Aorta (tissue), 5 donors: ENCODE measurements at regions not wholly inside any gene's neighbourhood (a gene's known extent, or its start where the extent isn't known, plus 50 kb on each side); places are given as distances from the start of the nearest gene placed in this dataset.

ENCODE experiments used
- ATAC-seq: fragments of 200-7000 bp; cut with Tn5 transposase; one replicate; pipeline ENCODE4 v1.9.1; 2022; ENCODE audit warnings: moderate library complexity; ENCODE audit not compliant: low FRiP score
- DNase-seq, 2 donors: peaks; one replicate each; pipeline ENCODE4 v3.0.0-alpha.2; 2020
- H3K27ac ChIP-seq, 2 donors: one replicate each; pipeline ENCODE4 v1.5.1; 2013; ENCODE audit warnings: low read length in 2 of 2, mild to moderate bottlenecking in 2 of 2, moderate library complexity in 2 of 2, control low read depth in 1 of 2, inconsistent platforms in 1 of 2, low read depth in 1 of 2
- H3K27me3 ChIP-seq, 2 donors: one replicate each; pipeline ENCODE4 v1.6.1; 2013; ENCODE audit warnings: control low read depth in 1 of 2, low read length in 1 of 2, mild to moderate bottlenecking in 1 of 2, moderate library complexity in 1 of 2; ENCODE audit not compliant: insufficient read depth in 2 of 2, control insufficient read depth in 1 of 2
- H3K36me3 ChIP-seq, 2 donors: one replicate each; pipeline ENCODE4 v1.6.1; 2013; ENCODE audit warnings: control low read depth in 1 of 2, low read length in 1 of 2, mild to moderate bottlenecking in 1 of 2; ENCODE audit not compliant: insufficient read depth in 2 of 2, control insufficient read depth in 1 of 2
- H3K4me1 ChIP-seq, 2 donors: one replicate each; pipeline ENCODE4 v1.6.1; 2013; ENCODE audit warnings: low read length in 2 of 2, control low read depth in 1 of 2, mild to moderate bottlenecking in 1 of 2, moderate library complexity in 1 of 2; ENCODE audit not compliant: insufficient read depth in 2 of 2, control insufficient read depth in 1 of 2
- H3K4me3 ChIP-seq, 2 donors: one replicate each; pipeline ENCODE4 v1.5.1; 2013; ENCODE audit warnings: low read length in 2 of 2, control low read depth in 1 of 2, mild to moderate bottlenecking in 1 of 2
- H3K9me3 ChIP-seq: one replicate; pipeline ENCODE4 v1.6.1; 2013; ENCODE audit warnings: mild to moderate bottlenecking, low read length; ENCODE audit not compliant: control insufficient read depth
- WGBS, 2 donors: extraction: QIAGEN DNeasy Blood & Tissue Kit; methylation state at CpG; one replicate each; pipeline ENCODE4 v1.1.7; 2013; 5-methylcytosine and 5-hydroxymethylcytosine counted together
- intact Hi-C, 2 donors: fragments of 100-400 bp; cut with DNase I; formaldehyde crosslinking; loops; one replicate each; pipeline versions ENCODE4 v1.14.2 to v1.15.0; 2022
- donor health status: healthy with polysubstance abuse.
- donor health status: Bipolar disorder and iron deficiency.
- donor health status: DM: no; HTN: no; CAD: no.
- donor health status: DM: no; HTN: no; CAD: no.
- donor health status: DM: yes; HTN: yes; CAD: no.

DNA sequence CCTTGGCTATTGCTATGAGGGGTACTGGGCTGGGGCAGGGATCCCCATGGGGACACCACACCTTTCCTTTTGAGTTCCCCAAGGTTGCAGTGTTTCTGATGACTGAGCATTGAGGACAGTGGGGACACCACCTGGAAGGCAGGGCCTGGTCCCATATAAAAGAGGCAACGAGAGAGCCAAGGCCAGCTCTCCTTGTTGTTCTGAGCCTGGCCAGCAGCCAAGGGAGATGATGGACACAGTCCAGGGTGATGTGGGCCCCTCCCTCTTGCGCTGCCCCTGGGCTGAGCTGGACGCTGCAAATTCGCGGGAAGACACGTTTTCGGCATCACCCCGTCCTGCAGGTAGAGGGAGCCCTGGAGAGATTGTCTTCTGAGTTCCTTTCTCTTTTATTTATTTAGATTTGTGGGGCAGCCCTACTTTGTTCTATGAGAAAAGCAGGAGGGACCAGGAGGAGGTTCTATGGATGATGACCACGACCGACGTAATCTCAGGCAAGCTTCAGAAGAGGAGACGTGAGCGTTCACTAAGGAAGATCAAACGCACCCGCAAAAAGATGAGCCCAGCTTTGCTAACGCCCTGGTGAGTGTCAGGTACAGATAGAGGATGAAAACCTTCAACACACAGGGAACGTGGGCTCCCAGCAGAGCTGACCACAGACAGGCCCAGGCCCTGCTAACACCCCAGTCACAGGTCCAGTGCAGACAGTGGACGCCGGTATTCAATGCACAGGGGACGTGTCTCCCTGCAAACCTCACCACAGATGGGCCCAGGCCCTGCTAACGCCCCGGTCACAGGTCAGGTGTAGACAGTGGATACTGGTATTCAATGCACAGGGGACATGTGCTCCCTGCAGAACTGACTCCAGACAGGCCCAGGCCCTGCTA is 97.4 kb downstream of the SHOX start:
- WGBS, 2 donors: 60 to 62% methylated on average over 22 of the region's 22 CpGs
- no peak for ATAC-seq
- no peaks in the 10 kb centered on the region for H3K27me3 ChIP-seq
- no peak overlapping the region for H3K27ac ChIP-seq
- H3K4me1 ChIP-seq: no peaks in the 10 kb centered on the region
- no peak for DNase-seq
- no peaks in the 10 kb centered on the region for H3K9me3 ChIP-seq
- no peak overlapping the region for H3K4me3 ChIP-seq
- intact Hi-C loops: no loop called here
- H3K36me3 ChIP-seq: no peaks in the 10 kb centered on the region

DNA sequence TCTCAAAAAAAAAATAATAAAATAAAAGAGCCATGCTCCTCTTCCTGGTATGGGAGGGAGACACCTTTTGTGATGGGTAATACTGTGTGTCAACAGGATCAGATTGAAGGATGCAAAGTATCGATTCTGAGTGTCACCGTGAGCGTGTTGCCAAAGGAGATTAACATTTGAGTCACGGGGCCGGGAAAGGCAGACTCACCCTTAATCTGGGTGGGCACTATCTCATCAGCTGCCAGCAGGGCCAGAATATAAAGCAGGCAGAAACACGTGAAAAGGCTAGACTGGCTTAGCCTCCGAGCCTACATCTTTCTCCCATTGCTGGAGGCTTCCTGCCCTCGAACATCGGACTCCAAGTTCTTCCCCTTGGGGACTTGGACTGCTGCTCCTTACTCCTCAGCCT is 95.4 kb downstream of the SHOX start:
- no peak for DNase-seq
- intact Hi-C loops: no loop called here
- Histone ChIP-seq H3K9me3 (no peaks in the 10 kb centered on the region), H3K4me1 (no peaks in the 10 kb centered on the region), H3K4me3 (no peak overlapping the region), H3K27me3 (no peaks in the 10 kb centered on the region), H3K27ac (no peak overlapping the region), H3K36me3 (no peaks in the 10 kb centered on the region)
- WGBS, 2 donors: 92 to 95% methylated on average over 9 of the region's 9 CpGs
- ATAC-seq: no peak

GRCh38 chrX:724256-724655 is 93.7 kb downstream of the SHOX start:
- Histone ChIP-seq H3K36me3 (no peaks in the 10 kb centered on the region), H3K27me3 (no peaks in the 10 kb centered on the region), H3K4me3 (no peak overlapping the region), H3K9me3 (no peaks in the 10 kb centered on the region), H3K4me1 (peaks cover 0 to 3% of the 10 kb centered on the region in 2 donors), H3K27ac (no peak overlapping the region)
- DNase-seq: no peak
- 93 to 94% methylated on average over 4 of the region's 4 CpGs for WGBS, 2 donors
- intact Hi-C loops: no loop called here
- no peak for ATAC-seq

GRCh38 chrX:723781-724180 is 93.2 kb downstream of the SHOX start:
- WGBS, 2 donors: 74 to 90% methylated on average over 6 of the region's 6 CpGs
- Histone ChIP-seq H3K36me3 (no peaks in the 10 kb centered on the region), H3K9me3 (no peaks in the 10 kb centered on the region), H3K4me1 (peaks cover 0 to 3% of the 10 kb centered on the region in 2 donors), H3K27ac (no peak overlapping the region), H3K27me3 (no peaks in the 10 kb centered on the region), H3K4me3 (no peak overlapping the region)
- intact Hi-C loops: no loop called here
- ATAC-seq: no peak
- no peak for DNase-seq

- Histone ChIP-seq H3K36me3 (no peaks in the 10 kb centered on the region), H3K27ac (no peak overlapping the region), H3K27me3 (no peaks in the 10 kb centered on the region), H3K4me3 (no peak overlapping the region), H3K4me1 (peaks cover 0 to 3% of the 10 kb centered on the region in 2 donors), H3K9me3 (no peaks in the 10 kb centered on the region)
- DNase-seq: no peak
- 72 to 79% methylated on average over 14 of the region's 14 CpGs for WGBS, 2 donors
- no peak for ATAC-seq
- intact Hi-C loops: no loop called here
These were observed 90.8 kb downstream of the SHOX start for GRCh38 chrX:721354-721753.

DNA sequence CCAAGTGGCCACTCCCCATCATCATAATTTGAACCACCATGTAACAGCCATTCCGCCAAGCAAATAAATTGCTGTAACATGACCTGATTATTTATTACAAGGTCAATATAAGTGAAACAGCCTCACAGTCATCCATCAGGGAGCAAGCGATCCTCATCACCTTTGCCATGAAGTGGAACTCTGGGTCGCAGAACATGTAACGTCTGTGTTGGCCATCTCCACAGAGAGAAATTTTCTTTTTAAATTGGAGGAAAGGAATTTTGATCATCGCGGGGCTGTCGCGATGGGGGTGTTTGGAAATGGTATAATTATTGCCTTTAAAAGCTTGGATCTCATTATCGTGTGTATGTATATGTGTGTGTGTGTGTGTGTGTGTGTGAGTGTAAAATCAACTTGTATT is 90.2 kb downstream of the SHOX start:
- H3K4me1 ChIP-seq: peaks cover 0 to 3% of the 10 kb centered on the region in 2 donors
- H3K4me3 ChIP-seq: no peak overlapping the region
- H3K36me3 ChIP-seq: no peaks in the 10 kb centered on the region
- WGBS, 2 donors: 19 to 38% methylated on average over 9 of the region's 9 CpGs
- intact Hi-C loops: no loop called here
- no peak overlapping the region for H3K27ac ChIP-seq
- no peaks in the 10 kb centered on the region for H3K27me3 ChIP-seq
- no peak for DNase-seq
- H3K9me3 ChIP-seq: no peaks in the 10 kb centered on the region
- no peak for ATAC-seq

GRCh38 chrX:720250-720649 is 89.7 kb downstream of the SHOX start:
- H3K4me1 ChIP-seq: peaks cover 0 to 3% of the 10 kb centered on the region in 2 donors
- no peaks in the 10 kb centered on the region for H3K27me3 ChIP-seq
- H3K27ac ChIP-seq: no peak overlapping the region
- DNase-seq: no peak
- no peaks in the 10 kb centered on the region for H3K36me3 ChIP-seq
- 5 to 23% methylated on average over 5 of the region's 5 CpGs for WGBS, 2 donors
- H3K9me3 ChIP-seq: no peaks in the 10 kb centered on the region
- ATAC-seq: no peak
- intact Hi-C loops: no loop called here
- no peak overlapping the region for H3K4me3 ChIP-seq

DNA sequence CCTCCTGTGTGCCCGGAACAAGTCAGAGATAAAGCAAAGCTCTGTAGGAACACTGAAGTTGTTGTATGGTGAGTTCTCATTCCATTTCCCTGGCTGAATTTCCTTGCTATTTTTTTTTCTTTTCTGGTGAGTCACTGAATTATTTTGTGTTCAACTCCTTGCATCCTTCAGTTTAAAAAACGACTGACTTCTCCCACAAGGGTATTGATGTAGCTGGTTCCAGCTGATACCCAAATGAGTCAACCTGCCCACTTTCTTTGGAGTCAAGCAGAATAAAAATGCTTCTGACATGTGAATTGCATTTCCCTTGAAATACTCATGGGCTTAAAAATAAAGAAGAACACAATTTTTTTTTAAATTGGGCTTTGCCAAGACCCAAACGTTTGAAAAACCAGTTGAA is 85.5 kb downstream of the SHOX start:
- ATAC-seq (no peak), DNase-seq (no peak)
- intact Hi-C loops: no loop called here
- Histone ChIP-seq H3K36me3 (no peaks in the 10 kb centered on the region), H3K4me1 (peaks cover 0 to 3% of the 10 kb centered on the region in 2 donors), H3K27ac (no peak overlapping the region), H3K9me3 (peaks cover 2% of the 10 kb centered on the region), H3K27me3 (no peaks in the 10 kb centered on the region), H3K4me3 (no peak overlapping the region)
- 10 to 13% methylated on average over 3 of the region's 3 CpGs for WGBS, 2 donors

DNA sequence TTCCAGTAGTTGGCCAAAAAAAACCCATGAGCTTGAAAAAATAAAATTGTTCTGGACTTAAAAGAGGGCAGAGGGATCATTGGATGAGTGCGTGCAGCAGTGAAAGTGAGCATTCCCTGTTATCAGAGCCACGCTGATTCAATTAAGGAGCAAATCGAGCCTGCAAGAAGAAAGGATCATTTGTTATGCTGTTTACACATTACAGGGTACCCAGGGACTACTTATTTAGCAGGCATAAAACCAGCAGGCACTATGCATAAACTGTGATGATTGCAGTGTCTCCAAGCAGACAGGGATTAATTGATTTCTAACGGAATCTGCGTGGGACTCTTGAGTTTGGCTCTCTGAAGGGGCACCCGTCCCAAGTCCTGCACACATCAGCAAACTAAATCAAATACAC is 83.5 kb downstream of the SHOX start:
- Histone ChIP-seq H3K4me1 (no peaks in the 10 kb centered on the region), H3K27me3 (no peaks in the 10 kb centered on the region), H3K27ac (no peak overlapping the region), H3K9me3 (peaks cover 2% of the 10 kb centered on the region), H3K4me3 (no peak overlapping the region), H3K36me3 (no peaks in the 10 kb centered on the region)
- intact Hi-C loops: no loop called here
- ATAC-seq (no peak), DNase-seq (no peak)
- WGBS, 2 donors: 25 to 28% methylated on average over 6 of the region's 6 CpGs
